Thyroid gland (tissue), 4 donors: ENCODE measurements at regions not wholly inside any gene's neighbourhood (a gene's known extent, or its start where the extent isn't known, plus 50 kb on each side); places are given as distances from the start of the nearest gene placed in this dataset.

Experiments
- CTCF ChIP-seq, 6 experiments: fragments of 200-600 bp in 3 of 6; fragments of 450-650 bp in 3 of 6; sonication (generic) in 3 of 6; IDR thresholded peaks; one replicate each; pipeline ENCODE4 v1.5.1; 2016 to 2019; ENCODE audit warnings: antibody characterized with exemption in 6 of 6, mild to moderate bottlenecking in 2 of 6, inconsistent platforms in 1 of 6, moderate library complexity in 1 of 6
- POLR2A ChIP-seq, 2 donors: fragments of 450-650 bp; IDR thresholded peaks; one replicate each; pipeline ENCODE4 v1.6.1; 2017; ENCODE audit warnings: antibody characterized with exemption in 2 of 2, mild to moderate bottlenecking in 2 of 2, moderate library complexity in 1 of 2

DNA sequence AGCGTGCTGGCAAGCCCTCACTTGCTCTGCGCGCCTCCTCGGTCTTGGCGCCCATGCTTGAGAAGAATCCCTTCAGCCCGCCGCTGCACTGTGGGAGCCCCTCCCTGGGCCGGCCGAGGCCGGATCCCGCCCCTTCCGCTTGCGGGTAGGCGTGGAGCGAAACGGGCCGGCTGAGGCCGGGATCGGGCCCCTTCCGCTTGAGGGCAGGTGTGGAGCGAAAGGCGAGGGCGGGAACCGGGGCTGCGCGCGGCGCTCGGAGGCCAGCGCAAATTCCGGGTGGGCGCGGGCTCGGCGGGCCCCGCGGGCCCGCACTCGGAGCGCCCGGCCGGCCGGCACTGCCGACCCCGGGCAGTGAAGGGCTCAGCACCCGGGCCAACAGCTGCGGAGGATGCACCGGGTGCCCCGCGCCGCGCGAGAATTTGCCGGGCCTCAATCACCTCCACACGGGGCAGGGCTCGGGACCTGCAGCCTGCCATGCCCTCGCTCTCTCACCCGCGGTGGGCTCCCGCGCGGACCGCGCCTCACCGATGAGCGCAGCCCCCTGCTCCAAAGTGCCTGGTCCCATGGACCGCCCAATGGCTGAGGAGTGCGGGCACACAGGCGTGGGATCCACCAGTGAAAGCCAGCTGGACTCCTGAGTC is 58.1 kb upstream of the GBA3 start:
- TF ChIP-seq CTCF (IDR thresholded peaks at IDR 0.05) (no peak), POLR2A (IDR thresholded peaks at IDR 0.05) (no peak)
